ENCODE measurements at regions not wholly inside any gene's neighbourhood (a gene's known extent, or its start where the extent isn't known, plus 50 kb on each side); places are given as distances from the start of the nearest gene placed in this dataset.

GRCh38 chr20:48357714-48358113, 470.1 kb downstream of the PREX1 start:
- no peak overlapping the region for H3K4me3 ChIP-seq (ENCODE audit: extremely low read depth, insufficient read depth, low read length, poor library complexity, severe bottlenecking)
- no peaks in the 10 kb centered on the region for H3K36me3 ChIP-seq (ENCODE audit: control insufficient read depth, insufficient read depth, low read length)
- H3K4me1 ChIP-seq (ENCODE audit: control insufficient read depth, insufficient read depth, low read length, poor library complexity, severe bottlenecking): no peaks in the 10 kb centered on the region
- H3K9me3 ChIP-seq (ENCODE audit: control insufficient read depth, low read length): peaks cover 10% of the 10 kb centered on the region
- no peak overlapping the region for H3K27ac ChIP-seq (ENCODE audit: low read depth, low read length, severe bottlenecking)
- WGBS, 2 experiments (ENCODE audit: insufficient coverage in 2 of 2): 85 to 97% methylated on average over 3 to 4 of the region's 4 CpGs

DNA sequence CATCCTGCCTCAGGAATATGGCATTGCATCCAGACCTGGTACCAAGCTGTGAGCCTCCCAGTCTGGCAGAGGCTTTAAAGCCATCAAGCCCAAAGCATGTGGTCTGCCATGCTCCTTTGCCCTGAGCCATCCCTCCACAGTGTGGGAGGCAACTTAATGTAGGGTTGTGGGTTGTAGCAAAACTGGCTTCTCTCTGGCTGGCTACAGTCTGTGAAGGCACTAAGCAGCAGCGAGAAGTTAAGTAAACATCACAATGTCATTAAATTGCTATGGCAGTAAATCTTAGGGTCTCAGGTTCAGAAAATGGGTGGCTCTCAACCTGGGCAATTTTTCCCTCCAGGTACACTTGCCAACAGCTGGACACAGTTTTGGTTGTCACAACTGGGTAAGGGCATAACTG, 472.9 kb downstream of the PREX1 start:
- H3K4me3 ChIP-seq (ENCODE audit: extremely low read depth, insufficient read depth, low read length, poor library complexity, severe bottlenecking): no peak overlapping the region
- no peaks in the 10 kb centered on the region for H3K36me3 ChIP-seq (ENCODE audit: control insufficient read depth, insufficient read depth, low read length)
- peaks cover 10% of the 10 kb centered on the region for H3K9me3 ChIP-seq (ENCODE audit: control insufficient read depth, low read length)
- 86% methylated on average over 1 of the region's 1 CpG; no CpG with 5 or more reads in 1 of the 2 experiments for WGBS, 2 experiments (ENCODE audit: insufficient coverage in 2 of 2)
- H3K27ac ChIP-seq (ENCODE audit: low read depth, low read length, severe bottlenecking): no peak overlapping the region
- H3K4me1 ChIP-seq (ENCODE audit: control insufficient read depth, insufficient read depth, low read length, poor library complexity, severe bottlenecking): no peaks in the 10 kb centered on the region

GRCh38 chr20:48354320-48354876, 473.4 kb downstream of the PREX1 start:
- H3K27ac ChIP-seq (ENCODE audit: low read depth, low read length, severe bottlenecking): no peak overlapping the region
- 60 to 100% methylated on average over 1 of the region's 2 CpGs for WGBS, 2 experiments (ENCODE audit: insufficient coverage in 2 of 2)
- peaks cover 10% of the 10 kb centered on the region for H3K9me3 ChIP-seq (ENCODE audit: control insufficient read depth, low read length)
- H3K4me3 ChIP-seq (ENCODE audit: extremely low read depth, insufficient read depth, low read length, poor library complexity, severe bottlenecking): no peak overlapping the region
- no peaks in the 10 kb centered on the region for H3K36me3 ChIP-seq (ENCODE audit: control insufficient read depth, insufficient read depth, low read length)
- H3K4me1 ChIP-seq (ENCODE audit: control insufficient read depth, insufficient read depth, low read length, poor library complexity, severe bottlenecking): no peaks in the 10 kb centered on the region

- Histone ChIP-seq H3K4me3 (ENCODE audit: extremely low read depth, insufficient read depth, low read length, poor library complexity, severe bottlenecking) (no peak overlapping the region), H3K27ac (ENCODE audit: low read depth, low read length, severe bottlenecking) (no peak overlapping the region), H3K9me3 (ENCODE audit: control insufficient read depth, low read length) (peaks cover 10% of the 10 kb centered on the region), H3K36me3 (ENCODE audit: control insufficient read depth, insufficient read depth, low read length) (no peaks in the 10 kb centered on the region), H3K4me1 (ENCODE audit: control insufficient read depth, insufficient read depth, low read length, poor library complexity, severe bottlenecking) (no peaks in the 10 kb centered on the region)
- 85 to 100% methylated on average over 2 to 3 of the region's 3 CpGs for WGBS, 2 experiments (ENCODE audit: insufficient coverage in 2 of 2)
Measured at GRCh38 chr20:48352628-48353027, 475.2 kb downstream of the PREX1 start.

GRCh38 chr20:48352042-48352441, 475.8 kb downstream of the PREX1 start:
- peaks cover 10% of the 10 kb centered on the region for H3K9me3 ChIP-seq (ENCODE audit: control insufficient read depth, low read length)
- no peak overlapping the region for H3K4me3 ChIP-seq (ENCODE audit: extremely low read depth, insufficient read depth, low read length, poor library complexity, severe bottlenecking)
- H3K4me1 ChIP-seq (ENCODE audit: control insufficient read depth, insufficient read depth, low read length, poor library complexity, severe bottlenecking): no peaks in the 10 kb centered on the region
- 75 to 79% methylated on average over 1 to 2 of the region's 2 CpGs for WGBS, 2 experiments (ENCODE audit: insufficient coverage in 2 of 2)
- no peak overlapping the region for H3K27ac ChIP-seq (ENCODE audit: low read depth, low read length, severe bottlenecking)
- no peaks in the 10 kb centered on the region for H3K36me3 ChIP-seq (ENCODE audit: control insufficient read depth, insufficient read depth, low read length)

- 87 to 100% methylated on average over 3 of the region's 5 CpGs for WGBS, 2 experiments (ENCODE audit: insufficient coverage in 2 of 2)
- Histone ChIP-seq H3K27ac (ENCODE audit: low read depth, low read length, severe bottlenecking) (no peak overlapping the region), H3K36me3 (ENCODE audit: control insufficient read depth, insufficient read depth, low read length) (no peaks in the 10 kb centered on the region)
Measured at GRCh38 chr20:48350313-48350988, 477.3 kb downstream of the PREX1 start.

DNA sequence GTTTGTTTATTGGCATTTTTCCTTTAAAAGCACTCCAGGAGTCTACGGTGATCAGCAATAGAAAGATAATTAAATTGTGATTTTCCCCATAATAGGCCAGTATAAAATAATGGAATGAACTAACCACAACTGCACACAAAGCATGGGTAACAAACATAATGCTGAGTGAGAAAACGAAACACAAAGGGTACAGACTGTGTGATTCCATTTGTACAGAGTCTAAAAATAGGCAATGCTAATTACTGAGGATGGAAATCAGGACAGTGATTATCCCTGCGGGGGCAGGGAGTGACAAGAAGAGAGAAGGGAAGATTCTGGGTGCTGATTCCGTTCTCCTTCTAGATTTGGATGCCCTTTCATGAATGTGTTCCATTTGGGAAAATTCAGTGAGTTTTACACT, 478.1 kb downstream of the PREX1 start:
- Histone ChIP-seq H3K27ac (ENCODE audit: low read depth, low read length, severe bottlenecking) (no peak overlapping the region), H3K9me3 (ENCODE audit: control insufficient read depth, low read length) (peaks cover 7% of the 10 kb centered on the region), H3K4me1 (ENCODE audit: control insufficient read depth, insufficient read depth, low read length, poor library complexity, severe bottlenecking) (no peaks in the 10 kb centered on the region), H3K4me3 (ENCODE audit: extremely low read depth, insufficient read depth, low read length, poor library complexity, severe bottlenecking) (no peak overlapping the region), H3K36me3 (ENCODE audit: control insufficient read depth, insufficient read depth, low read length) (no peaks in the 10 kb centered on the region)
- WGBS, 2 experiments (ENCODE audit: insufficient coverage in 2 of 2): 88% methylated on average over 3 of the region's 4 CpGs; no CpG with 5 or more reads in 1 of the 2 experiments

More at GRCh38 chr20:48350313-48350988, 477.3 kb downstream of the PREX1 start:
- Histone ChIP-seq H3K9me3 (ENCODE audit: control insufficient read depth, low read length) (peaks cover 10% of the 10 kb centered on the region), H3K4me1 (ENCODE audit: control insufficient read depth, insufficient read depth, low read length, poor library complexity, severe bottlenecking) (no peaks in the 10 kb centered on the region), H3K4me3 (ENCODE audit: extremely low read depth, insufficient read depth, low read length, poor library complexity, severe bottlenecking) (no peak overlapping the region)

DNA sequence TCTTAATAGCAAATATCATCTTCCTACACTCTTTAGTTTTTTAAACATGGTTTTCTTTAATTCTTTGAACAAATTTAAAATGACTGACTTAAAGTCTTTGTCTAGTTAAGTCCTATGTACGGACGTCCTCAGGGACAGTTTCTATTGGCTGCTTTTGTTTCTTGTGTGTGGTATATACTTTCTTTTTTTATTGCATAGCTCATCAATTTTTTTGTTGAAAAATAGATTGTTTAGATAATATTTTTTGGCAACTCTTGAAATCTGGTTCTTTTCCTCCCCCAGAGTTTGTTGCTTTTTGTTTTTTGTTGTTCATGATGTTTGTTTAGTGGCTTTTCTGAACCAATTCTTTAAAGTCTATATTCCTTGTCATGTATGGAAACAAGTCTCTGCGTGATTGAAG, 479.8 kb downstream of the PREX1 start:
- no peaks in the 10 kb centered on the region for H3K9me3 ChIP-seq (ENCODE audit: control insufficient read depth, low read length)
- H3K27ac ChIP-seq (ENCODE audit: low read depth, low read length, severe bottlenecking): no peak overlapping the region
- no peak overlapping the region for H3K4me3 ChIP-seq (ENCODE audit: extremely low read depth, insufficient read depth, low read length, poor library complexity, severe bottlenecking)
- WGBS, 2 experiments (ENCODE audit: insufficient coverage in 2 of 2): 0% methylated on average over 1 of the region's 3 CpGs
- H3K36me3 ChIP-seq (ENCODE audit: control insufficient read depth, insufficient read depth, low read length): no peaks in the 10 kb centered on the region
- no peaks in the 10 kb centered on the region for H3K4me1 ChIP-seq (ENCODE audit: control insufficient read depth, insufficient read depth, low read length, poor library complexity, severe bottlenecking)

- Histone ChIP-seq H3K4me3 (ENCODE audit: extremely low read depth, insufficient read depth, low read length, poor library complexity, severe bottlenecking) (no peak overlapping the region), H3K9me3 (ENCODE audit: control insufficient read depth, low read length) (no peaks in the 10 kb centered on the region), H3K27ac (ENCODE audit: low read depth, low read length, severe bottlenecking) (no peak overlapping the region), H3K36me3 (ENCODE audit: control insufficient read depth, insufficient read depth, low read length) (no peaks in the 10 kb centered on the region), H3K4me1 (ENCODE audit: control insufficient read depth, insufficient read depth, low read length, poor library complexity, severe bottlenecking) (peaks cover 9% of the 10 kb centered on the region)
- 94 to 95% methylated on average over 25 to 28 of the region's 28 CpGs for WGBS, 2 experiments (ENCODE audit: insufficient coverage in 2 of 2)
Measured at GRCh38 chr20:48342822-48343513, 484.8 kb downstream of the PREX1 start.

DNA sequence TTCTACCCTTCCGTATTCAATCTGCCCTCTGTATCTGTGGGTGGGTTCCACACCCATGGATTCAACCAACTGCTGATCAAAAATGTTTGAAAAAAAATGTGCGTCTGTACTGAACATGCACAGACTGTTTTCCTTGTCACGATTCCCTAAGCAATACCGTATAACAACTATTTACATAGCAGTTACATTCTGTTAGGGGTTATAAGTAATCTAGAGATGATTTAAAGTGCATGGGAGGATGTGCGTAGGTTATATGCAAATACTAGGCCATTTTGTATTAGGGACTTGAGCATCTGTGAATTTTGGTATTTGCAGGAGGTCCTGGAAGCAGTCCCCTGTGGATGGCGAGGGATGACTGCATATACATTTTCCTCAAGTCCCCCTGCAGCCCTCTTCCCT, 486.9 kb downstream of the PREX1 start:
- Histone ChIP-seq H3K4me3 (ENCODE audit: extremely low read depth, insufficient read depth, low read length, poor library complexity, severe bottlenecking) (no peak overlapping the region), H3K9me3 (ENCODE audit: control insufficient read depth, low read length) (no peaks in the 10 kb centered on the region), H3K36me3 (ENCODE audit: control insufficient read depth, insufficient read depth, low read length) (no peaks in the 10 kb centered on the region), H3K27ac (ENCODE audit: low read depth, low read length, severe bottlenecking) (no peak overlapping the region), H3K4me1 (ENCODE audit: control insufficient read depth, insufficient read depth, low read length, poor library complexity, severe bottlenecking) (peaks cover 17% of the 10 kb centered on the region)
- 85 to 93% methylated on average over 3 of the region's 6 CpGs for WGBS, 2 experiments (ENCODE audit: insufficient coverage in 2 of 2)
